SHP77 treated with DMSO at 0.1 percent for 48 hours (cell line): ENCODE measurements at regions not wholly inside any gene's neighbourhood (a gene's known extent, or its start where the extent isn't known, plus 50 kb on each side); places are given as distances from the start of the nearest gene placed in this dataset.
"Not testable (repeated sequence)": the region's sequence is repeated elsewhere in the genome, so short reads cannot be mapped to it uniquely, and the experiment has no call there.

ENCODE experiments used
- DNase-seq: peaks from one replicate; lab custom pipeline; 2025; lab: John Stamatoyannopoulos, UW

DNA sequence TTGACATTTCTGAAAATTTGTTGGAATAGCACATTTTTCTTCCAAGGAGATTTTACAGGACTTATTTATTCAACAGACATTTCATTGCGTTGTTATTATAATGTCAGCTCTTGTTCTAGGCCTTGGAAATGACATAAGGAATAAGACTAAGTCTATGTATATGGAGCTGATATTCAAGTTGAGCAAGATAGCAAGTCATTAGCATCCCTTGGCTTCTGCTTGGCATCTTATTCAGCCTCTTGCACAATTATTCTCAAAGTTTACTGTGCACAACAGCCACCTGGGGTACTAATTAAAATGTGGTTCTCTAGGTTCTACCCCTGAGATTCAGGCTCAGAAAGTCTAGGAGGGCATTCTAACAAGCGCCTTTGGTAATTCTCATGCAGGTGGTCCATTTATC, 304.8 kb upstream of the DDI1 start:
- no peak for DNase-seq

- DNase-seq, result no peak
Measured at GRCh38 chr11:103733889-103734288, 302.6 kb upstream of the DDI1 start.

GRCh38 chr11:103735497-103736032, 300.9 kb upstream of the DDI1 start:
- no peak for DNase-seq

GRCh38 chr11:103736315-103737036, 300.0 kb upstream of the DDI1 start:
- DNase-seq, result no peak

GRCh38 chr11:103737037-103737622, 299.3 kb upstream of the DDI1 start:
- no peak for DNase-seq

DNA sequence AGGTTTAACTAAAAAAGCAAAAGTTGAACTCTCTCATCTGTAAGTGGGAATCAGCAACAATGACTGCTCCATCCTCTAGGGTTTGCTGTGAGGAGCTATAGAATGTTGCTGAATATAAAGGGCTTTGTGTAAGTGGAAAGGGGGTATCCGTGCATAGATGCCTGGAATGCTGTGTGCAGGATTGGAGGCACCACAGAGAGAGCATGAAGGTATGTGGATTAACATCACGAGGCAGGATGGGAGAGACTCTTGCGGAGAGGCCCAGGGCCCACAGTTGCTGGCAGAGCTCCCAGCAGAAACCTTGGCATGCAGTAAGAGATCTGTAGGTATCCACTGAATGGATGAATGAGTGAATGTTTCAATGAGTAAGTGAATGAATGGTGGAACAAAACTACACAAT, 298.7 kb upstream of the DDI1 start:
- DNase-seq, result no peak

DNA sequence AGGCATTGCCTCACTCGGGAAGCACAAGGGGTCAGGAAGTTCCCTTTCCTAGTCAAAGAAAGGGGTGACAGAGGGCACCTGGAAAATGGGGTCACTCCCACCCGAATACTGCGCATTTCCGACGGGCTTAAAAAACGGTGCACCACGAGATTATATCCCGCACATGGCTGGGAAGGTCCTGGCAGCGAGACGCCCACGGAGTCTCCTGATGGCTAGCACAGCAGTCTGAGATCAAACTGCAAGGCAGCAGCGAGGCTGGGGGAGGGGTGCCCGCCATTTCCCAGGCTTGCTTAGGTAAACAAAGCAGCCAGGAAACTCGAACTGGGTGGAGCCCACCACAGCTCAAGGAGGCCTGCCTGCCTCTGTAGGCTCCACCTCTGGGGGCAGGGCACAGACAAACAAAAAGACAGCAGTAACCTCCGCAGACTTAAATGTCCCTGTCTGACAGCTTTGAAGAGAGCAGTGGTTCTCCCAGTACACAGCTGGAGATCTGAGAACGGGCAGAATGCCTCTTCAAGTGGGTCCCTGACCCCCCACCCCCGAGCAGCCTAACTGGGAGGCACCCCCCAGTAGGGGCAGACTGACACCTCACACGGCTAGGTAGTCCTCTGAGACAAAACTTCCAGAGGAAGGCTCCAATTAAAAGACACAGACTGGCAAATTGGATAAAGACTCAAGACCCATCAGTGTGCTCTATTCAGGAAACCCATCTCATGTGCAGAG, 297.2 kb upstream of the DDI1 start:
- DNase-seq, result not testable (repeated sequence)

GRCh38 chr11:103744496-103745153, 291.8 kb upstream of the DDI1 start:
- DNase-seq, result no peak

GRCh38 chr11:103749158-103749557, 287.3 kb upstream of the DDI1 start:
- no peak for DNase-seq

DNA sequence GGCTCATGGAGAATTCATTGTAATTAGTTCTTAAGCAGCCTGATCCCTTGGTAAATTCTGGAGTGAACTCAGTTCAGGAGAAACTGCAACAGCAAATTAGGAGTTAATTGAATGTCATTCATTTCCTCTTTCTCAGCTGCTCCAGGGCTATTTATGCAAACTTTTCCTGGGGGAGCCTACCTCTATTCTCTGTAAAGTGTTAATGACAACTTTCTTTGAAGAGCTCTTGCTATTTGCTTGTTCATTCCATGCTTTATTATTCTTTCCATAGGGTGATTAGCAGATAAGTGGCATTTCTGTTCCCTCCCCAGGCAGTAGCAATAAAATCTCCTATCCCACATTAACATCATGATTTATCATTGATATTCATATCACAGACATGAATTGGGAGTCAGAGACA, 267.6 kb upstream of the DDI1 start:
- no peak for DNase-seq

- no peak for DNase-seq
Measured at GRCh38 chr11:103773059-103773458, 263.4 kb upstream of the DDI1 start.

DNA sequence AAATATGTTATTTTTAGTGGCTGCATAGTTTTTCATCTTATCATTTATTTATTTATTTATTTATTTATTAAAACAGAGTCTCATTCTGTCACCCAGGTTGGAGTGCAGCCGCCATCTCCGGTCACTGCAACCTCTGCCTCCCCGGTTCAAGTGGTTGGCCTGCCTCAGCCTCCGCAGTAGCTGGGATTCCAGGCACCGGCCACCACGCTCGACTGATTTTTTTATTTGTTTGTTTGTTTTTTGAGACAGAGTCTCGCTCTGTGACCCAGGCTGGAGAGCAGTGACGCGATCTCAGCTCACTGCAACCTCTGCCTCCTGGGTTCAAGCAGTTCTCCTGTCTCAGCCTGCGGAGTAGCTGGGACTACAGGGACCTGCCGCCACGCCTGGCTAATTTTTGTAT, 262.9 kb upstream of the DDI1 start:
- no peak for DNase-seq

DNA sequence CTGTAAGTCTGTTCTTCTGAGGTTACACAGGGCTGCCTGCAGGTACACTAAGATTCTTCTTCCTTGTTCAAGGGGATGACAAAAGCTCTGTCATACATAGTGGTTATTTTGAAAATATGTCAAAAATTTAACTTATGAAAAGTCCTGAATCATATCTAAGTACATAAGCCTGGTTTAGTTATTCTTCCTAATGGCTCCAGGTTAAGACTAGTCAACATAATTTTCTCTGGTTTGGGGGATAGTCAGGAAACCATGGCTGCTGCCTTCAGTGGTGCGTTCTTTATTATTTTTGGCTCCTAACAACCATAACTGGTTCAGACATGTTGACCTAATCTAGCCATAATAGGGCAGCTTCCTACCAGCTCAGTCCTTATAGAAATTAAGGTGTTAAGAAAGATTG, 257.4 kb upstream of the DDI1 start:
- no peak for DNase-seq

DNA sequence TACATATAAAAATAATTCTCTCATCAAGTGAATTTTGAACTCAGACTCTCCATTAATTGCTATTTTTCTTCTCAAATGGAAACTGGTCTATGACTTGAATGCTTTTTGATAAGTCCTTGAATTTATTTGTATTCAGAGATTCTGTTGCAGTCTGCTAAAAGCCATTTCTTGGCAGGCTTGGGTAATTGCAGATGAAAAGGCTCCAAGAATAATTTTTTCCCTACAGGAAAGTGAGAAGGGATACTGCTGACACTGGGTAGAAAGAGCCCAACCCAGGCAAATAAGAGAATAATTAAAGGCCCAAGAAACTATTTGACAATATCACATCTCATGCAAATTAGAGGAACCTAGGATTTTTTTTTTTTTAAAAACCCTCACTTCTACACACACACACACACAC, 246.5 kb upstream of the DDI1 start:
- DNase-seq, result no peak

GRCh38 chr11:103792981-103793468, 243.4 kb upstream of the DDI1 start:
- DNase-seq, result no peak

DNA sequence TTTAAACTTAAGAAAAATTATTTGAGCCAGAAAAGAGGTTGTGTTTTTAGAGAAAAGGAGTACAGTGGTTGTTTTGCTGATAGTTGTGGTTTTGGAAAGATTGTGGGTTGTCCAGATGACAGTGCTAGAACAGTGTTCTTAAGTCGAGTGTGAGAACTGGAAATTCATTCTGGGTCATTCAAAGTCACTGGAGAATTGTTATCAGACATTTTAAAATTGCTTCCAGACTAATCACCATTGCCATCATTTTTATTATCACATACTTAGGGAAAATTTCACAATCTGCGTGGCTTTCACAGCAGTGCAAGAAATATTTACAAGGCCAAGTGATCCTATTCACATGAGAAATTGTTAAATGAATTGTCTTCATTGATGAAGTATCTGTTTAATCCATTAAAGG, 242.2 kb upstream of the DDI1 start:
- no peak for DNase-seq

- no peak for DNase-seq
Measured at GRCh38 chr11:103798026-103798425, 238.4 kb upstream of the DDI1 start.

GRCh38 chr11:103798446-103798845, 238.0 kb upstream of the DDI1 start:
- no peak for DNase-seq

- DNase-seq, result no peak
Measured at GRCh38 chr11:103800406-103801114, 235.9 kb upstream of the DDI1 start.

DNA sequence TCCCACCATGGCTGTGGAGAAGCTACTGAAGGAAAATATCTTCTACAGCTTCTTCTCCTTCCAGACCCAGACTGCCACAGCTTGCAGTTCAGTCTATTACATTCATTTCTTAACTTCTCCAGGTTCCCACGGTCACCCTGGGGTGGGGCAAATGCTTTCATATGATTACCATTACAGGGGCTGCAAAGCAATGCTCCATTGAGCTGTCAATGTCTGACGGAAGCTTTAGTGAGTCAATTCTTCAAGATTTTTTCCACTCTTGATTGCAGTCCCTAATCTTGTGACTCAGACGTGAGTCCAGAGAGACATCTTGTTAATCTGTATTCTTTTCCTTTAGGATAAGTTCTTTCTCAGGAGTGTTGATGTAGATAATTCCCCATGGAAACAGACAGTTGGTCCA, 233.4 kb upstream of the DDI1 start:
- no peak for DNase-seq

DNA sequence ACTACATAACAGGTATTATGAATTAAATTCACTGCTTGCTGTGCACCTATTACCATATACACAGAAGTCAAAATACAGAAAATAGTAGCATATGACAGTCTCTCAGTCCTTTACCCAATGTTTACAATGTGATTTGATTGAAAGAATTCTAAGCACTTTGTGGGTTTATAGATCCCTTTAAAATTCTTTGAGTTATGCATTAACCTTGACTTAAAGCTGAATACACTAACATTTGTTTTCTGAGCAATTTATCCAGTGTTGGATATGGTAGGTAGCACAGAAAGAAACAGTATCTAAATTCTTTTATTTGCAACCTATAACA, 230.8 kb upstream of the DDI1 start:
- no peak for DNase-seq
